Esophagus muscularis mucosa (tissue), 4 donors: ENCODE measurements at regions not wholly inside any gene's neighbourhood (a gene's known extent, or its start where the extent isn't known, plus 50 kb on each side); places are given as distances from the start of the nearest gene placed in this dataset.

ENCODE experiments used
- DNase-seq: peaks from one replicate; pipeline ENCODE4 v3.0.0-alpha.2; 2017; ENCODE audit errors: extremely low spot score
- H3K27ac ChIP-seq, 4 donors: fragments of 200-600 bp; sonication (generic); replicated peaks in 1 of 4; 1 replicate in 3 of 4; 2 replicates in 1 of 4; pipeline ENCODE4 v1.5.1; 2016 to 2019; ENCODE audit warnings: mild to moderate bottlenecking in 1 of 4
- H3K27me3 ChIP-seq, 4 donors: fragments of 200-600 bp; sonication (generic); one replicate each; pipeline versions ENCODE4 v1.5.1 to v1.6.0; 2016 to 2019
- H3K36me3 ChIP-seq, 4 donors: fragments of 200-600 bp; sonication (generic); one replicate each; pipeline ENCODE4 v1.5.1; 2016 to 2019
- H3K4me1 ChIP-seq, 4 donors: fragments of 200-600 bp; sonication (generic); one replicate each; pipeline ENCODE4 v1.5.1; 2016 to 2019
- H3K4me3 ChIP-seq, 4 donors: fragments of 200-600 bp; sonication (generic); 1 replicate in 2 of 4; 2 replicates in 2 of 4; pipeline ENCODE4 v1.5.1; 2016 to 2019; ENCODE audit warnings: mild to moderate bottlenecking in 4 of 4, moderate library complexity in 1 of 4
- H3K9me3 ChIP-seq, 4 donors: fragments of 200-600 bp; sonication (generic); 1 replicate in 3 of 4; 2 replicates in 1 of 4; pipeline ENCODE4 v1.5.1; 2016 to 2019
- CTCF ChIP-seq, 3 experiments: fragments of 200-600 bp in 2 of 3; fragments of 450-650 bp in 1 of 3; sonication (generic) in 2 of 3; IDR thresholded peaks; one replicate each; pipeline ENCODE4 v1.5.1; 2017 to 2019; ENCODE audit warnings: antibody characterized with exemption in 3 of 3, mild to moderate bottlenecking in 2 of 3, moderate library complexity in 1 of 3
- EP300 ChIP-seq: sonication (generic); formaldehyde crosslinking; IDR thresholded peaks from one replicate; pipeline ENCODE4 v1.6.1; 2017; ENCODE audit warnings: antibody characterized with exemption
- POLR2A ChIP-seq: fragments of 450-650 bp; IDR thresholded peaks from one replicate; pipeline ENCODE4 v1.6.1; 2017; ENCODE audit warnings: antibody characterized with exemption, moderate library complexity, mild to moderate bottlenecking, low read depth
- POLR2AphosphoS5 ChIP-seq, 2 donors: sonication (generic); formaldehyde crosslinking; IDR thresholded peaks; one replicate each; pipeline ENCODE4 v1.6.1; 2017; ENCODE audit warnings: antibody characterized with exemption in 2 of 2
- WGBS: methylation state at CpG from one replicate; pipeline ENCODE4 v1.1.5; 2018; 5-methylcytosine and 5-hydroxymethylcytosine counted together
- intact Hi-C: fragments of 100-400 bp; cut with DNase I; formaldehyde crosslinking; loops from one replicate; pipeline ENCODE4 v1.15.1; 2023

GRCh38 chrX:42020225-42020624 lies 96.9 kb upstream of the CASK start:
- H3K27ac ChIP-seq, result no peak overlapping the region
- intact Hi-C loops, result no loop called here
- DNase-seq, result no peak
- H3K9me3 ChIP-seq, result no peaks in the 10 kb centered on the region
- peaks cover 0 to 4% (median 0%) of the 10 kb centered on the region in 4 donors for H3K27me3 ChIP-seq
- H3K4me1 ChIP-seq, result no peaks in the 10 kb centered on the region
- no peak for TF ChIP-seq POLR2AphosphoS5 (IDR thresholded peaks at IDR 0.05)
- no peak for TF ChIP-seq POLR2A
- TF ChIP-seq EP300, result no peak
- no peak for TF ChIP-seq CTCF (IDR thresholded peaks at IDR 0.05)
- WGBS, result 90% methylated on average over 2 of the region's 2 CpGs
- H3K36me3 ChIP-seq, result no peaks in the 10 kb centered on the region
- H3K4me3 ChIP-seq, result no peak overlapping the region

- Histone ChIP-seq H3K27ac (no peak overlapping the region), H3K36me3 (no peaks in the 10 kb centered on the region), H3K9me3 (no peaks in the 10 kb centered on the region), H3K27me3 (peaks cover 0 to 4% (median 0%) of the 10 kb centered on the region in 4 donors), H3K4me3 (no peak overlapping the region), H3K4me1 (no peaks in the 10 kb centered on the region)
- intact Hi-C loops, result no loop called here
- TF ChIP-seq CTCF (IDR thresholded peaks at IDR 0.05) (no peak), EP300 (no peak), POLR2AphosphoS5 (IDR thresholded peaks at IDR 0.05) (no peak), POLR2A (no peak)
- DNase-seq, result no peak
- 53% methylated on average over 1 of the region's 1 CpG for WGBS
Measured at GRCh38 chrX:42017971-42018370, 94.6 kb upstream of the CASK start.

- no peak overlapping the region for H3K27ac ChIP-seq
- H3K4me1 ChIP-seq, result no peaks in the 10 kb centered on the region
- no peak for TF ChIP-seq CTCF (IDR thresholded peaks at IDR 0.05)
- no peak for TF ChIP-seq POLR2A
- no peak for TF ChIP-seq EP300
- no peak for TF ChIP-seq POLR2AphosphoS5 (IDR thresholded peaks at IDR 0.05)
- H3K4me3 ChIP-seq, result no peak overlapping the region
- WGBS, result 67% methylated on average over 3 of the region's 3 CpGs
- H3K9me3 ChIP-seq, result no peaks in the 10 kb centered on the region
- DNase-seq, result no peak
- no peaks in the 10 kb centered on the region for H3K36me3 ChIP-seq
- no peaks in the 10 kb centered on the region for H3K27me3 ChIP-seq
- intact Hi-C loops, result no loop called here
Measured at GRCh38 chrX:42000836-42001235, 77.5 kb upstream of the CASK start.

- Histone ChIP-seq H3K9me3 (no peaks in the 10 kb centered on the region), H3K27ac (no peak overlapping the region), H3K27me3 (peaks cover 0 to 2% (median 0%) of the 10 kb centered on the region in 4 donors), H3K36me3 (no peaks in the 10 kb centered on the region), H3K4me3 (no peak overlapping the region), H3K4me1 (no peaks in the 10 kb centered on the region)
- intact Hi-C loops, result no loop called here
- TF ChIP-seq POLR2AphosphoS5 (IDR thresholded peaks at IDR 0.05) (no peak), POLR2A (no peak), CTCF (IDR thresholded peaks at IDR 0.05) (no peak), EP300 (no peak)
- DNase-seq, result no peak
- WGBS, result 75% methylated on average over 6 of the region's 6 CpGs
Measured at GRCh38 chrX:41984628-41985027, 61.3 kb upstream of the CASK start.

GRCh38 chrX:41982953-41983352 lies 59.6 kb upstream of the CASK start:
- Histone ChIP-seq H3K9me3 (no peaks in the 10 kb centered on the region), H3K4me3 (no peak overlapping the region), H3K27me3 (no peaks in the 10 kb centered on the region), H3K4me1 (no peaks in the 10 kb centered on the region), H3K27ac (no peak overlapping the region), H3K36me3 (no peaks in the 10 kb centered on the region)
- intact Hi-C loops, result no loop called here
- DNase-seq, result no peak
- TF ChIP-seq POLR2AphosphoS5 (IDR thresholded peaks at IDR 0.05), result no peak
- TF ChIP-seq EP300, result no peak
- TF ChIP-seq POLR2A, result no peak
- TF ChIP-seq CTCF (IDR thresholded peaks at IDR 0.05), result no peak
